ENCODE measurements at regions not wholly inside any gene's neighbourhood (a gene's known extent, or its start where the extent isn't known, plus 50 kb on each side); places are given as distances from the start of the nearest gene placed in this dataset.

DNA sequence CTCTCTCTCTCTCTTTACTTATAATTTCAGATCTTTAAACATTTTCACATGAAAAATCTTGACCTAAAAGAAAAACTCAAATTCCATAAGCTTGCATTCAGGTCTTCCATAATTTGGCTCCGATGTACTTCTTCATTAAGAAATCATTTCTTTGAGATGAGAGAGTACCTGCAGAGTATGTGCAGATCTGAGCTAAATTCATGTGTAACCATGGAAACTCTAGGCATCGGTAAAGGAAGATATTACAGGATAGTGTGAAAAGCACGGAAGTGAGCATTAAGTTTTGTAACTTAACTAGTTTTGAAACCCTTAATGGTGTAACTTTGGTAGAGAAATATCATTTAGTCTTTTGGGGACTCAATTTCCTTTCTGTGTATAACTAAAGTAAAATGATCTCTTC lies 295.9 kb upstream of the SOX4 start:
- TF ChIP-seq, protein P1, sequence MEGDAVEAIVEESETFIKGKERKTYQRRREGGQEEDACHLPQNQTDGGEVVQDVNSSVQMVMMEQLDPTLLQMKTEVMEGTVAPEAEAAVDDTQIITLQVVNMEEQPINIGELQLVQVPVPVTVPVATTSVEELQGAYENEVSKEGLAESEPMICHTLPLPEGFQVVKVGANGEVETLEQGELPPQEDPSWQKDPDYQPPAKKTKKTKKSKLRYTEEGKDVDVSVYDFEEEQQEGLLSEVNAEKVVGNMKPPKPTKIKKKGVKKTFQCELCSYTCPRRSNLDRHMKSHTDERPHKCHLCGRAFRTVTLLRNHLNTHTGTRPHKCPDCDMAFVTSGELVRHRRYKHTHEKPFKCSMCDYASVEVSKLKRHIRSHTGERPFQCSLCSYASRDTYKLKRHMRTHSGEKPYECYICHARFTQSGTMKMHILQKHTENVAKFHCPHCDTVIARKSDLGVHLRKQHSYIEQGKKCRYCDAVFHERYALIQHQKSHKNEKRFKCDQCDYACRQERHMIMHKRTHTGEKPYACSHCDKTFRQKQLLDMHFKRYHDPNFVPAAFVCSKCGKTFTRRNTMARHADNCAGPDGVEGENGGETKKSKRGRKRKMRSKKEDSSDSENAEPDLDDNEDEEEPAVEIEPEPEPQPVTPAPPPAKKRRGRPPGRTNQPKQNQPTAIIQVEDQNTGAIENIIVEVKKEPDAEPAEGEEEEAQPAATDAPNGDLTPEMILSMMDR (IDR thresholded peaks at IDR 0.05), result no peak
- no peak for TF ChIP-seq POLR2A (IDR thresholded peaks at IDR 0.05)
- intact Hi-C loops (cut with DNase I), result no loop called here
- H3K27me3 ChIP-seq, result no peaks in the 10 kb centered on the region
- H3K4me3 ChIP-seq, result no peak overlapping the region
- no peak overlapping the region for H3K27ac ChIP-seq
- DNase-seq (no peak), ATAC-seq (no peak)
- H3K9me3 ChIP-seq, result no peaks in the 10 kb centered on the region
- no peaks in the 10 kb centered on the region for H3K4me1 ChIP-seq
- whole genome bisulfite sequencing, 2 donors, result 83 to 95% methylated on average over 3 of the region's 3 CpGs
- H3K36me3 ChIP-seq (replicated peaks in 1 of 2; ENCODE audit: insufficient read depth in 1 of 2, low read depth in 2 of 2), result no peaks in the 10 kb centered on the region

GRCh38 chr6:21299216-21299615 lies 294.3 kb upstream of the SOX4 start:
- Histone ChIP-seq H3K36me3 (replicated peaks in 1 of 2; ENCODE audit: insufficient read depth in 1 of 2, low read depth in 2 of 2) (no peaks in the 10 kb centered on the region), H3K27me3 (no peaks in the 10 kb centered on the region), H3K4me3 (no peak overlapping the region), H3K27ac (no peak overlapping the region), H3K4me1 (no peaks in the 10 kb centered on the region), H3K9me3 (no peaks in the 10 kb centered on the region)
- DNase-seq, result no peak
- TF ChIP-seq POLR2A (IDR thresholded peaks at IDR 0.05), result no peak
- TF ChIP-seq, protein P1 (IDR thresholded peaks at IDR 0.05), result no peak
- 75 to 87% methylated on average over 2 of the region's 2 CpGs for WGBS, 2 donors
- intact Hi-C loops (cut with DNase I), result no loop called here
- no peak for ATAC-seq

DNA sequence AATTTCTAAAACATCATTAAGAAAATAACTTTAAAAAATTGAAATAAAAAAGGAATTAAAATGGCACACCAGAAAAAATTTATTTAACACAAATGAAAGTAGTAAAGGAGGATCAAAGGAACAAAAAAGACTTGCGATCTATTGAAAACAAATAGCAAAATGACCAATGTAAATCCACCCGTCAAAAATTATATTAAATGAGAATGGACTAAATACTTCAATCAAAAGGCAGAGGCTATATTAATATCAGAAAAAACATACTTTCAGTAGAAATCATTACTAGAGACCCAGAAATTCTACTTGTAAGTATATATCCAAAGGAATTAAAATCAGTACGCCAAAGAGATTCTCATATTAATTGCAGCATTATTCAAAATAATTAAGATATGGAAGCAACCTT lies 293.1 kb upstream of the SOX4 start:
- no peak for ATAC-seq
- WGBS, 2 donors, result 71 to 74% methylated on average over 3 of the region's 3 CpGs
- intact Hi-C loops (cut with DNase I), result no loop called here

GRCh38 chr6:21305893-21306332 lies 287.6 kb upstream of the SOX4 start:
- intact Hi-C loops (cut with DNase I), result no loop called here
- TF ChIP-seq, protein P1 (IDR thresholded peaks at IDR 0.05), result peak in 3 of 7 experiments; percentile 11 to 31 (median 14)
- no peak for TF ChIP-seq POLR2A (IDR thresholded peaks at IDR 0.05)
- H3K9me3 ChIP-seq, result no peaks in the 10 kb centered on the region
- H3K27me3 ChIP-seq, result no peaks in the 10 kb centered on the region
- no peaks in the 10 kb centered on the region for H3K36me3 ChIP-seq (replicated peaks in 1 of 2; ENCODE audit: insufficient read depth in 1 of 2, low read depth in 2 of 2)
- no peaks in the 10 kb centered on the region for H3K4me1 ChIP-seq
- H3K4me3 ChIP-seq, result no peak overlapping the region
- WGBS, 2 donors, result 52 to 61% methylated on average over 2 of the region's 2 CpGs
- no peak overlapping the region for H3K27ac ChIP-seq
- DNase-seq (no peak), ATAC-seq (no peak)

More for the DNA sequence above, 293.1 kb upstream of the SOX4 start:
- H3K9me3 ChIP-seq, result no peaks in the 10 kb centered on the region
- no peak for DNase-seq
- no peaks in the 10 kb centered on the region for H3K27me3 ChIP-seq
- H3K27ac ChIP-seq, result no peak overlapping the region
- no peak for TF ChIP-seq POLR2A (IDR thresholded peaks at IDR 0.05)
- TF ChIP-seq, protein P1 (IDR thresholded peaks at IDR 0.05), result no peak
- H3K4me1 ChIP-seq, result no peaks in the 10 kb centered on the region
- no peaks in the 10 kb centered on the region for H3K36me3 ChIP-seq (replicated peaks in 1 of 2; ENCODE audit: insufficient read depth in 1 of 2, low read depth in 2 of 2)
- no peak overlapping the region for H3K4me3 ChIP-seq

DNA sequence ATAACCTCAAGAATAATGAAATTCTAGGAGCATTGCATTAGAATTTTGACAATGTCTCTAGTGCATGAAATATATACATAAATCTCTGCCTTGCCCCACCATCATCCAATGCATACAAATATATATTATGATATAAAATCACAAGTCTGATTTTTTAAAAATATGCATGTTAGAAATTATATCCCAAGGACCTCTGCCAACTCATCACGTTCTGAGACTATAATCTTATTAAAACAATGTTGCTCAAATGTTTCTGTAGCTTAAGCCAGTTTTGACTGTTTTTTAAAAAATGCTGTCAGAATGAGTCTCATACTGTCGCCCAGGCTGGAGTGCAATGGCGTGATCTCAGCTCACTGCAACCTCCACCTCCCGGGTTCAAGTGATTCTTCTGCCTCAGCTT lies 287.0 kb upstream of the SOX4 start:
- H3K27ac ChIP-seq, result no peak overlapping the region
- ATAC-seq (no peak), DNase-seq (no peak)
- no peak overlapping the region for H3K4me3 ChIP-seq
- TF ChIP-seq POLR2A (IDR thresholded peaks at IDR 0.05), result no peak
- TF ChIP-seq, protein P1 (IDR thresholded peaks at IDR 0.05), result no peak
- 76 to 80% methylated on average over 4 of the region's 4 CpGs for WGBS, 2 donors
- intact Hi-C loops (cut with DNase I), result no loop called here
- H3K27me3 ChIP-seq, result no peaks in the 10 kb centered on the region
- H3K36me3 ChIP-seq (replicated peaks in 1 of 2; ENCODE audit: insufficient read depth in 1 of 2, low read depth in 2 of 2), result no peaks in the 10 kb centered on the region
- no peaks in the 10 kb centered on the region for H3K4me1 ChIP-seq
- no peaks in the 10 kb centered on the region for H3K9me3 ChIP-seq

Measured in body of pancreas (tissue), 4 donors.